Astrocyte (in vitro differentiated cells and primary cell): ENCODE measurements at regions not wholly inside any gene's neighbourhood (a gene's known extent, or its start where the extent isn't known, plus 50 kb on each side); places are given as distances from the start of the nearest gene placed in this dataset.

Experiments used
- CTCF ChIP-seq: IDR thresholded peaks from 2 replicates; pipeline ENCODE4 v1.5.1; 2011; ENCODE audit warnings: low read depth, mild to moderate bottlenecking, inconsistent platforms, low read length, moderate library complexity; ENCODE audit not compliant: insufficient read depth
- EZH2 ChIP-seq: IDR thresholded peaks from 2 replicates; pipeline ENCODE4 v1.6.1; 2012; ENCODE audit warnings: mild to moderate bottlenecking, low read length, inconsistent platforms; ENCODE audit not compliant: insufficient read depth

- TF ChIP-seq CTCF, result no peak
- TF ChIP-seq EZH2, result no peak
Measured at GRCh38 chr13:71977028-71977427, 110.0 kb upstream of the DACH1 start.
